NCI-H146 treated with DMSO at 0.1 percent for 48 hours (cell line): ENCODE measurements at regions not wholly inside any gene's neighbourhood (a gene's known extent, or its start where the extent isn't known, plus 50 kb on each side); places are given as distances from the start of the nearest gene placed in this dataset.

ENCODE experiments used
- DNase-seq: peaks from one replicate; lab custom pipeline; 2025; ENCODE audit not compliant: unreplicated experiment; lab: John Stamatoyannopoulos, UW

DNA sequence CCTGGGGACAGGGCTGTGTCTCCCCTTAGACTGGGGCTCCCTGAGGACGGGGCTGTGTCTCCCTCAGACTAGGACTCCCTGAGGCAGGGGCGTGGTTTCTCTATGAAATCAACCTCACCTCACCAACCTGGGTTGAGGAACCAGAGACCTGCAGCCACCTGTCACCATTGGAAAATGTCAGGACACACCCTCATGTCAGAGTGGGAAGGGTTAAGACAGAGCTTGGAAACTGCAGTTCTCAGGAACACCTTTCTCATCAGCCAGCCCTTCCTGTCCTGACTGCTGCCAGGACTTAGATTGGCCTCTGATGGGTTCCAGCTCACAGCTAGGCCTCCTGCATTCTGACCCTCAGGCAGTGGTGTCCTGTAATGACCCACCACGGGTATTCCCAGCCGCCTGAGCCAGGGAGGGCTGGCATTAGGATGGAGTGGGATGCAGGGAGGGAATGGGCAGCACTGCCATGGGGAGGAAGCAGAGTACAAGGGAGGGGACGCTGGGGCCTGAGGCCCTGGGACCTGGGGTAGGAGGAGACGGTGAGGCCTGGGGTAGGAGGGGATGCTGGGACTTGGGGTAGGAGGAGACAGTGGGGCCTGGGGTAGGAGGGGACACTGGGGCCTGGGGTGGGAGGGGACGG is 76.3 kb downstream of the MRPL14 start:
- no peak for DNase-seq

DNA sequence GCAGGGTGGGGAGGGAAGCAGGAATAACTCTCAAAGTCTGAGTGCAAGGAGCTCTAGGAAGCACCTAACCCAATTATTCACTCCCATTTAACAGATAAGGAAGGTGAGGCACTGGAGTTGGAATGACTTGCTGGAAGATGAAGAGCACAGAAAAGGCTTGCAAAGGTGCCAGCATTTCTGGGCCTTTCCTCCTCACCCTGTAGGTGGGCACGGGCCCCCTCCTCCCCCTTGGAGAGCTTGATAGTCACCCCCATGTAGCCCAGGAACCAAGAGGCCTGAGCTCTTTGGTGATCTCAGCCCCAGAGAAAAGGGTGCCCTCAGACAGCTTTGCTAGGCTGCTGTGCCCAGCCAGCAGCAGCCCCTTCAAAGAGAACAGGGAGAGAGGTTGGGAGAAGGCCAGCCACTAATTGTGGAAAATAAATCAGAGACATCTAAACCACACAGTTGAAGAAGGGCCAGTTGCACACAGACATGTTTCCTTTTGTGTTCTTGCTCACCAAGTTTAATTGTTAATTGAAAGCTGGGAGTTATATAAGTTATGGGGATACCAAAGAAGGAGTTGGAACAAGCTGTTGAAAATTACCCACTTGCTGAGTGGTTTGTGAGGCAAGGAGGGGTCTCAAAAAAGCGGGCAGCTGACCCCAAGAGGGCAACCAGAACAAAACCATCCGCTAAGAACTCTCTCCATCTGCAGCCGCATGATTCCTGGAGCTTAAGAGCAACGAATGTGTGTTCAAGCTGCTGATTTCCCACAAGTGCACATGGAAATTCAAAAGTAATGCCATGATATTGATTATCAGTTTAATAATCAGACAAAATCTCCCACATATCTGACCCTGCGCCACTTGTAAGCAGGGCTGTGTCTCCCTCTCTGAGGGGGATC is 77.0 kb downstream of the MRPL14 start:
- no peak for DNase-seq

DNA sequence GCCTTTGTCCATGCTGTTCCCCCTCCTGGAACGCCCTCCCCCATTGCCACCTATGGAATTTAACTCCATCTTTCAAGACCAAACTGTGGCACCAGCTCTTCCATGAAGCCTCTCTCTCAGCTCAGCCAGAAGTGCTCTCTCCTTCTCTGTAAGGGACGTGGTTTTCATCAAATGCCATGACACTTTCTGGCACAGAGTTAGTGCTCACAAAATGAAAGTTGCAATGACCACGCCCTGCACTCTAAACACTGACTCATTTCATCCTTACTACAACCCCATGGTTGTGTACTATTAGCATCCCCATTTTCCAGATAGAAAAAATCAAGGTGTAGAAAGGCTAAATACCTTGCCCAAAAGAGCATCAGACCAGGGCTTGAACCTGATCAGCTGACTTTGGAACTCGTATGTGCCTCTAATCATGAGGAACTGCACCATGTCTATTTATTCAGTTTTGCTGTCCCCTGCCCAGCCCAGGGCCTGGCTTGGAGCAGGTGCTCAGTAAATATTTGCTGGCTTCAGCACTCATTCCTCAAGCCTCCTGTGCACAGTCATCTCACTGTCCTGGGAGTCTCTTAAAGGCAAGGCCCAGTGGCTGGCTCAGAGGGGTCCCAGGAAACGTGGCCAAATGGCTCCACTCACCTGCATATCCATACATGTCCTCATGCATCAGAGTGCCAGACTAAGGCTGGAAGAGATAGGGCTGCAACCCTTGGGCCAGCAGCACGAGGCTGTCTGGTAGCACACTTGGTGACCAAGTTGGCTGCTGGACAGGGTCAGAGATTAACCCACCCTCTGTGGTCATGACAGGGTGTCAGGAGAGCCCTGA is 77.9 kb downstream of the MRPL14 start:
- DNase-seq, result no peak

DNA sequence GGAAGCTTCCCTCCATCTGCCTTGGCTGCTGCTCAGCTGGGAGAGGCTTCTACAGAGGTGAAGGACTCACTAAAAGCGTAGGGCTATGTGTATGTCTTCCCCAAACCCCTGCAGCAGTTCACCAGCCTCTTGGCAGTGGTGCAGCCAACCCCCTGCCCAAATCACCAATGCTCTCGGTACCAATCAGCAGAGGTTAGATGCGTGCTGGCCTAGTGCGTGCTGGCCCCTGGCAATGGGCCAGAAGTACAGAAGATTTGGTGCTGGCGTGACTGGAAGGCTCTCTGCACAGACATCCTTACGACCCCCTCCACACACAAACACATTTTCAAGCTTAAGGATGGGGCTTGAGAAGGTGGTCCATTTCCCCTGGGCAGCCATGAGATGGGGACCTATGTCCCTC is 79.0 kb downstream of the MRPL14 start:
- no peak for DNase-seq

DNA sequence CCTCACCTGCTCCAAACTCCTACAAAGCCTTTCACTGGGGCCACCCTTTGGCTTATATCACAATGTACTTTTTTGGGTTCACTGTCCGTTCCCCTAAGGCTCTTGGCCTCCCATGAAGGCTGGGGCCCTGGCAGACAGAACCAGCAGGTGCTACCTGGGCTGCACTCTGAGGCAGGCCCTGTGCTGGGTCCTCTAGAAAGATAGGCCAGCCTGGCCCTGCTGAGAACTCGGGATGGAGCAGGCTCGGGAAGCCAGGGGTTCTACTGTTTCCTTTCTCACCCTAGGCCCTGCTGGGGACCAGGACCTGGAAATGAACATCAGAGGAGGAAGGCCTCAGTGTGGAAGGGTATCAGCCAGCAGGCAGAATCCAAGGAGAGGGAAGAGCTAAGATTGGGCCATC is 79.5 kb downstream of the MRPL14 start:
- no peak for DNase-seq

DNA sequence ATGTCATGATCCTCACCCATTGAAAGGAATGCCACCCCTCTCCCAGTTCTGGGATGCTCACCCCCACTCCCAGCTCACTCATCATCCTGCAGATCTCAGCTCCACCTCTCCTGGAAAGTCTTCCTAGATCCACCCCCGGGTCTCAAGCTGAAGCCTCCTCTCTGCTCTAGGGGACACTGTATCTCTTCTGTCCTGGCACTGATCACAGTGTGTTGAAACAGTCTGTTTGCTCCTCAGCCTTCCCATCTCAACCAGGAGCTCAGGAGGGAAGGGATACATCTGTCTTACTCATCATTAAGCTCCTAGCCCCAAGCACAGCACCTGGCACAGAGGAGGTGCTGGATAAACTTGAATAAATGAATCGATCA is 80.1 kb downstream of the MRPL14 start:
- DNase-seq, result no peak

DNA sequence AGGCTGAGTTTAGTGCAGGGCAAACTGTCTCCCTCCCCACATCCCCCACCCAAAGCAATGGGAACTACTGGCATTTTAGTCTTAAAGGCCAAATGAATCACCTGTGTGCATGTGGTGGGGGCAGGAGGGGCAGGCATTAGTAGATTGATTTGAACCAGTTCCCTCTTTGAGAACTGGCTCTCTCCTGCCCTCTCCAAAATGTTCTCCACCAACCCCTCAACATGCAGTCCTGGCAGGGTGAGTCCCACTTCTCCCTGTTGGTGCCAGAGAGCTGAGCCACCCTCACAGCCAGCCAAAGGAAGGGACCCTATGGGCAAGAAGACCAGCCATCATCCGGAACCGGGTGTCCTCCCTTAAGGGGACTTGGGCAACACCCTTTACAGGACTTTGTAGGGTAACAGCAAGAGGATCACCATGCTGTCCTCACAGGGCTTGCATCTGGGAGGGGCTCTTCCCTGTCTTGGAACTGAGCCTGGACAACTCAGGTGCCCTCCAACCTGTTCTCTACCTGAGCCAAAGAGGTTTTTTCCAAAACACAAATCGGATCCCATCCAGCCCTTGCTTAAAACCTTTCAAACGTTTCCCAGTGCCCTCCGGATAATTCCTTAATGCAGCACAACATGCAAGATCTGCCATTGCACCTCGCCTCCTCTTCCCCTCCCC is 80.6 kb downstream of the MRPL14 start:
- DNase-seq, result no peak

DNA sequence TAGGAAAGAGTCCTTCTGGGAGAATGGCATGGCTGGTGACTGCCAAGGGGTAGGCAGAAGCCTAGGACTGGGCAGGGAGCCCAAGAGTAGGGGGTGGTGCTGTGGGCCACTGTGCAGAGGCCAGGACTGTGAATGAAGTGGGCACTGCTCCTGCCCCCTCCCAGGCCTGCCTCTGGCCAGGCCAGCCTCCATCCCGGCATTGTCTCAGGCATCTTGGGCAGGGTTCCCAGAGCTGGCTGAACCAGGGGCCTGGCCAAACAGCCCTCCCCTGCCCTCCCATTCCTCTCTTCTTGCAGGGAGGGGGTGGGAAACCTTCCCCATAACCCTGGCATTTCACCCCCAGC is 81.6 kb downstream of the MRPL14 start:
- DNase-seq, result no peak

DNA sequence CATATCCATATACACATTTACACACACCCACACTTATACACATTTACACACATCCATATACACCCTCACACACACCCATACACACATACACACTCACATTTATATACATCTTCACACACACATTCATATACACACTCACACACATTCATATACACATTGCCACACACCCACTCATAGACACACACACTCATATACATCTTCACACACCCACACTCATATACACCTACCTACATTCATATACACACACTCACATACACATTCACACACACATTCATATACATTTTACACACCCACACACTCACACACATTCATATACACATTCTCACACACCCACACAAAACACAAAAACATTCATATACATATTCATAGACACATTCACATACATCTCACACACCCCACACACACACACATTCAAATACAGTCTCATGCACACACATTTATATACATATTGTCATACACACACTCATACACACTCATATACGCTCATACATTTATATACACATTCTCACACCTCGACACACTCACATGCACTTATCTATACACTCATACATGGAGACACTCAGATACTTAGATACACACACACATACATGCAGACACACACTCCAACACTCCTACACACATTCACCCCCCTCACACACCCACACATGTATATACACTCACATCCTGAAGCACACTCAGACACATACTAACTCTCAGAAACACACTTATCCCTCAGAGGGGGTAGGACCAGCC is 82.1 kb downstream of the MRPL14 start:
- DNase-seq, result no peak

DNA sequence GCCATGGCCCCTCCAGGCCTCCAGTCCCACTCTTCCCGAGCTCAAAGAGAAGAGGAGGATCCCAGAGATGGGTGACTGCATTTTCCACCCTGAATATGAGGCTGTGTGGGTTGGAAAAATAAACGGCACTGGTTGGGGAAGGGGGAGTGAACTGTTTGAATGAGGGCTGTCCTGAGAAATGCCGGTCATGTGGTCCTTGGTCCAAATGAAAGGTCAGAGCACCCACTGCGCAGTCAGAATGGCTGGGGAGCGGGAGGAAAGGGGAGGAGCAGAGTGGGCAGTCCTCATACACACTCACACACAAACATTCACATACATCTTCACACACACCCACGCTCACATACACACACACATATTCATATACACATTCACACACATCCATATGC is 83.1 kb downstream of the MRPL14 start:
- DNase-seq, result no peak

DNA sequence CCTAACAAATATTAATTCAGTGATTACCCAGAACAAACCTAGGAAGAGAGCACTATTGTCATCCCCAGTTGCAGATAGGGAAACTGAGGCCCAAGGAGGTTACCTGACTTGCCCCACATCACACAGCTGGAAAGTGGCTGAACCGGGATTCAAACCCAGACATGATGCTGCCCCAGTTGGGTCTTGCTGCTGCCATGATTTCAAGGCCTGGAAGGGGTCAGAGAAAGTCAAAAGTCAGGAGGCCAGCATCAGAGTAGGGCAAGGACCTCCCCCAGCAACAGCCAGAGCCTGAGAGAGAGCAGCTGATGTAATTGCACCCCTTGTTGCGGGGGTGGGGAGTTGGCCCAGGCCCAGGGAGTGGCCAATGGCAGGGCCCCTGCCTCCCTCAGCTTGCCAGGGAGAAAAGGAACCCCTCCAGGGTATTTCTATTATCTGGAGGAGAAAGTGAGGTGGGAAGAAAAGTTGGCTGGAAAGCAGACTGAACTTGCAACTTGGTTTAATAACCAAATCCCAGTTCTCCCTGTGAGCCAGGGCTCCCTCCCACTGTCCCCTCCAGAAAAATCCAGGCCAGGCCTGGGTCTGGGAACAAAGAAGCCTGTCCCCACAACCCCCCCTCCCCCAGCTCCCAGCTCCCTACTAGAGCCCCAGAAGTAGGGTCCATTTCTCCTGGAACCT is 83.6 kb downstream of the MRPL14 start:
- DNase-seq, result no peak

DNA sequence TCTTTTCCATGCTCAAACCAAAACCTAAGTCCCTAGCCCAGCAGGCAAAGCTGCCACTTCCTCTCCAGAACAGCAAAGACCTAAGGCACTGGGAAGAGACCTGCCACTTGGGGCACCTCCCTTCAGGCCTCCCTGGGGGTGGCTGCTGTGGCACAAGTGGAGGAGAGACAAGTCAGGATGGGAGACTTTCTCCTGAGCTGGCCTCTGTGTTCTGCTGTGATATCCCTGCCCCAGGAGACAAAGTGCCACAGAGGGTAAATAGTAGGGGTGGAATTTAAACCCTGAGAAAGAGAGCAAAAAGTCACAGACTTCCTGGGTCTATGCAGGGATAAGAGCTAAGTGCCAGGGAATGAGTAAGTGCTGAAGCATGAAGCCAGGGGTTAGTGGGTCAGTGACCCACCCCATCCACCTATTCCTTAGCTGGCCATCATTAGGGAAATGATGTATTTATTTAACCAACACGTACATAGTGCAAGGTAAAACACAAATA is 84.2 kb downstream of the MRPL14 start:
- DNase-seq, result no peak

DNA sequence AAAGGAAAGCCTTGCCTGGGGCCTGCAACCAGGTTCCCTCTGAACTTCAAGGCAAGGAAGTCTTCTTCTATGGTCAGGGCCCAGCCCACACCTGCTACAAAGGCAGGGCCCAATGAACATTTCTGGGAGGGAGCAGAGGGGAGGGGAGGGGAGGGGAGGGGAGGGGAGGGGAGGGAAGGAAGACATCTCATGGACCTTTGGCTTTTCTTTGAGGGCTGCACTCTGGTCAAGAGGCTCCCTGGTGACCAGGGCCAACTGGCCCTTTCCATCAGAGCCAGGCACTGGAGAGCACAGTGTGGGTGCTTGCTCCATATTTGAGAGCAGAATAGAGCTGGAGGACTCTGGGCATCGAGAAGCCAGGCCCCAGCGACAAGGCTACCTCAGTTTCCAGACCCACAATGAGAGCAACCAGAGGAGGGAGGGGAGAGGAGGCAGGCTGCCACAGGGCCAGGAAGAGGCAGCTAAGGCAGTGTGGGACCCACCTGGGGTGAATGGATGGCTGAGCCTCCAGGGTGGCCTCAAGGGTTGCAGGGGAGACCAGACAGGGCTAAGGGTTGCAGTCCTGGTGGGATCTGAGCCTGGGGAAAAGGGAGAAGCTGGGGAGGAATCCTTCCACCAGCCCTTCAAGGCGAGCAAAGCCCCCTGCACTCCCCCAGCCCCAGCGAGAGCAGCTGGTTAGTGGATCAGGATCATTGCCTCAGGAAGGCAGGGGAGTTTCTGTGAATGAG is 84.8 kb downstream of the MRPL14 start:
- no peak for DNase-seq

DNA sequence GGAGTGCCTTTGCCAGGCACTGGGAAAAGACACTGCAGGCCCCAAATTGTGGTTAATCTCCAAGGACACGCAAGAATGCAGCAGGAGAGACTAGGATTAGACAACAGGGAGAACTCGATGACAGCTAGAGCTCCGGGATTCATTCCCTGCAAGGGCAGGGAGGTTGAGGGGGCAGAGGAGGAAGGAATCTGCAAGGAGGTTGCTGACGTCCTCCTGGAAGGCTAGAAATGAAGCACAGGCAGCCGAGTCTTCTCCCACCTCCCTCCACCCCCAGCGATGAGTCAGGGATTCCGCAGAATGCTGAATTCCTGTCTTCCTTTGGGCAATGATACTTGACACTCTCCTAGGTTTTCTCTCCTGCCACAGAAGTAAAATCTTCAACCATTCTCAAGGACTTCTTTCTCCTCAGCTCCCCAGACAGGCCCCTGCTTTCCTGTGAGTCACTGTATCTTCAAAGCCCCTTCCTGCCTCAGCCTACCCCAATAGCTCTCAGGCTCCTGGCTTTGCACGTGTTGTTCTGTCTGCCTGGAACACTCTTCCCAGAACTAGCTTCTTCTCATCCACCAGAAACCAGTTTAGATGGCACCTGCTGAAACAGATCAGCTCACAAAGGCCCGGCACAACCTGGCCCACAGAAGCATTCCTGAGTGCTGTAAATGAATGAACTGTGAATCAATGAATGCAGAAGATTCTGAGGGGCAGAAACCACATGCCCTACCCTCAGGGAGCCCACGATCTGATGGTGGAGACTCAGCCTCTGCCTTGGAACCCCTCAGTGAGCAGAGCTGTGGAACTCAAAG is 85.6 kb downstream of the MRPL14 start:
- no peak for DNase-seq

DNA sequence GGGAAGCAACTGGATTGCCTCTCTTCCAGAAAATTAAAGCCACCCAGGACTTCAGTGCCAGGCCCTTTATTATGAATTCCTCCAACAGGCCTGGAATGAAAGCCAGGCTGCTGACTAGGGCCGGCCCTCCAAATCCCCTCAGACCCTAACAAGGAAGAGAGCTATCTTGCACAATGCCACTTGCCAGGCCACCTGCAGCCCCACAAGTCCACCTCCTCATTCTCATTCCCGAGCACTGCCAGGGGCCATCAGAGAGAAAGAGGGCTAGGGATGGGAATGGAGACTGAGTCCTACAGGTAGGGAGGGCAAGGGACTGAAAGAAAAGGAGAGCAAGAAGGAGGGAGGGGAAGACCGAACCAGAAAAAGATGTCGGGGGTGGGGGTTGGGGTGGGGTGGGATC is 86.5 kb downstream of the MRPL14 start:
- DNase-seq, result no peak

DNA sequence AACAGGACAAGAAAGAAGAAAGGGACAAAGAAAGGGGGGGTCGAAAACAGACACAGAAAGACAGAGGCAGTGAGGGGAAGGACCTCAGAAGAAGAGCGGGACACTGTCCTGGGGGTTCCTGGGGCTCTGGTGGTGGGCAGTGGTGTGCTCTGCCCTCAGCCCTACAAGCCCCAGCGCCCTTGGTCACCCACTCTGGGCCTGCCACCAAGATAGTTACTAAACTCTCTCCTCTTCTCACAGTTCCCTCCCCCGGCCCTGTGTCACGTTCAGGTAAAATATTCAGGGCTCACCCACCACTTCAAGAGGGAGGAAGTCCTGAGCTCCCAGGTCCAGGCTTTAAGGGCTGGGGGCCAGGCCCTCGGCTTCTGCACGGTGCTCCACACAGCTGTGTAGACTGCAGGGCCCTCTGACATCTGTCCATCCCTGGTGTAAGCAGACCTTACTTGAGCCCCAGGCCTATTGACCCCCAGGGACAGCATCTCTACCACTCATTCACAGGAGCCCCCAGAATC is 87.4 kb downstream of the MRPL14 start:
- no peak for DNase-seq

DNA sequence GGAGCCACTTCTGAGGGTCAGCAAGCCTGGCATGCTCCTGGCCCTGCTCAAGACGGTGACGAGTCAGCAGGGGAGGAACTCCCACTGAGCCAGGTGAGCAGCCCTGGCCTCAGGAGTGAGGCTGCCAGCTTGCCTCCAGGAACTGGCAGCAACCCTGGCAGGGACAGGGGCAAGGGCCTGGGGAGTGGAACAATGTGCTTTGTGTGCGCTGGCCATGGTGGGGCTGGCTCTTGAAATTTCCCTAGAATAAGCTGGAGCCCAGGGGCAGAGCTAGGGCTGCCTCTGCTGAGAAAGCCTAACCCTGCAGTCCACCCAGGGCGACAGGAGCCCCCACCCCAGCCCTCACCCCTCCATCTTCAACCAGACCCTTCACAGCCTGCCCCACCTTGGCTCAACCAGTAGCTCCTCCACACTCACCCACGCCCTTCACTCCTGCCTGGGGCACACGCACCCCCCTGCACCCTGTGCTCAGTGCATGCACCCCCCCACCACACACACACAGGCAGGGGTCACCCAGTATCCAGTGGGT is 88.0 kb downstream of the MRPL14 start:
- no peak for DNase-seq

DNA sequence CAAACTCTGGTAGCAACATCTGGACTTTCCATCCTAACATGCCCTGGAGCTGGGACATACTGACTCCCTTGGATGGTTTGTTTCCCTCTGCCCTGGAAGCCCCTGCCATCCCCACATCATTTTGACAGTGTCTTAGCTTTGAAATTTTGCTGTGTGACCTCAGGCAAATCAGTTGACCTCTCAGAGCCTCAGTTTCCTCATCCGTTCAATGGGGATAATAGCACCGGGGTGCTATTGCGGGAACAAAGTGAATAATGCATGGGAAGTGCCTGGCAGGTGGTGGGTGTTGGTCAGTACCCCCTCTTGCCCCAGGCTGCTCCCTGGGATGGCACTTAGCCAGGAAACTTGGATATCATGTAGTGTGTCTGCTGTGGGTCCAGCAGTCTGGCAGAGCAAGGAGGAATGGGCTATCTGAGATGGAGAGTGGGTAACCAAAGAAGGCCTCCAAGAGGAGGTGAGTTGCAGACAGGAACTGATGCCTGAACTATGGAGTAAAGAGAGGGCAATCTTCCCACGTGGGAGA is 88.6 kb downstream of the MRPL14 start:
- DNase-seq, result no peak
